Stimulated activated naive CD8-positive, alpha-beta T cell treated with anti-CD3 and anti-CD28 coated beads, Interleukin-15, amount 100 ng/mL, for 72 hours (primary cell): ENCODE measurements at regions not wholly inside any gene's neighbourhood (a gene's known extent, or its start where the extent isn't known, plus 50 kb on each side); places are given as distances from the start of the nearest gene placed in this dataset.
"Not testable (repeated sequence)": the region's sequence is repeated elsewhere in the genome, so short reads cannot be mapped to it uniquely, and the experiment has no call there.

ENCODE experiments used
- ATAC-seq: fragments of 150-1000 bp; cut with Tn5 transposase; 2 replicates; pipeline ENCODE4 v1.10.0; 2021; ENCODE audit warnings: mild to moderate bottlenecking, moderate library complexity
- DNase-seq, 2 donors: peaks; one replicate each; pipeline ENCODE4 v3.0.0; 2021 to 2022
- H3K27ac Mint-ChIP-seq, 2 donors: one replicate each; pipeline ENCODE4 v1.8.0; 2022; ENCODE audit warnings: mild to moderate bottlenecking in 2 of 2, mixed read lengths in 2 of 2, moderate library complexity in 2 of 2
- H3K27me3 Mint-ChIP-seq: one replicate; pipeline ENCODE4 v1.8.0; 2022; ENCODE audit warnings: mixed read lengths
- H3K4me1 Mint-ChIP-seq: one replicate; pipeline ENCODE4 v1.8.0; 2022; ENCODE audit warnings: mild to moderate bottlenecking, mixed read lengths
- H3K4me3 Mint-ChIP-seq, 2 donors: one replicate each; pipeline ENCODE4 v1.8.0; 2022; ENCODE audit warnings: mild to moderate bottlenecking in 2 of 2, mixed read lengths in 2 of 2, moderate library complexity in 1 of 2
- H3K9me3 Mint-ChIP-seq, 2 donors: one replicate each; pipeline ENCODE4 v1.8.0; 2022; ENCODE audit warnings: mixed read lengths in 2 of 2

- Mint-ChIP-seq H3K9me3 (no peaks in the 10 kb centered on the region), H3K27ac (no peak overlapping the region), H3K27me3 (peaks cover 6% of the 10 kb centered on the region), H3K4me3 (no peak overlapping the region), H3K4me1 (no peaks in the 10 kb centered on the region)
- ATAC-seq: no peak
- no peak for DNase-seq
Observed at GRCh38 chr5:174545926-174546325, 178.5 kb upstream of the MSX2 start.

DNA sequence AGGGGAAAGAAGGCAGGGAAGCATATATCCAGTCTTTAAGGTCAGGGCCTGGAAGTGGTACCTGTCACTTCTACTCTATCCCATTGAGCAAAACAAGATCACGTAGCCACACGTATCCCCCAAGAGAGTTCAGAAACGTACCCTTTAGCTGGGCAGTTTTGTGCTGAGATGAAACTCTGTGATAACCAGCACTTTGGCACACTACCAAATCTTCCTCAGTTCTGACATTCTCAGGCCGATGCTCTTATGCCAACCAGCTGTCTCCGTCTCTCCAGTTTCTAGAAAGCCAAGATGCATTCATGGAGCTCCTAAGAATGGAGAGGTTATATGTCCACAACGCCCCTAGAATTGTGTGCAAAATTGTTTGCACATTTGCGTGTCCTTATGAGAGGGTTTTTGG, 176.6 kb upstream of the MSX2 start:
- Mint-ChIP-seq H3K27me3 (peaks cover 7% of the 10 kb centered on the region), H3K4me3 (no peak overlapping the region), H3K4me1 (no peaks in the 10 kb centered on the region), H3K9me3 (no peaks in the 10 kb centered on the region), H3K27ac (no peak overlapping the region)
- DNase-seq (no peak), ATAC-seq (no peak)

DNA sequence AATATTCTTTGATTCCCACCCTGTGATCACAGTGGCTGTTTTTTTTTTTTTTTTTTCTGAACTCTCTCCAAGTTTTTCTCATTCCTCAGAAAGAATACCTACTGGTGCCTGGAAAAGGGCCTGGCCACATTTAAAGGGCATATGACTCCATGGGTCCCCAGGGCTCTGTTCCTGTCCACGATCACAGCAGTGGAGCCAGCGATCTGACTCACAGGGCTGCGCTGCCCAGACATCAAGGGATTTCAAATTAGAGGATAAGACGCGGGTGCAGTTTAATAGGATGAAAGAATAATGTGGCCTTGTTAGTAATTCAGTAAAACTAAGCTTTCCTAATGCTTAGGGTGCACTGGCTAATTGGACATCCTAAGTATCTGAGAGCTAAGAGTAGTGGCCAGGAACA, 175.1 kb upstream of the MSX2 start:
- no peak overlapping the region for H3K4me3 Mint-ChIP-seq
- H3K4me1 Mint-ChIP-seq: no peaks in the 10 kb centered on the region
- H3K27me3 Mint-ChIP-seq: peaks cover 7% of the 10 kb centered on the region
- H3K9me3 Mint-ChIP-seq: no peaks in the 10 kb centered on the region
- ATAC-seq (no peak), DNase-seq (no peak)
- H3K27ac Mint-ChIP-seq: no peak overlapping the region

GRCh38 chr5:174550026-174550425, 174.4 kb upstream of the MSX2 start:
- Mint-ChIP-seq H3K27me3 (peaks cover 7% of the 10 kb centered on the region), H3K4me1 (no peaks in the 10 kb centered on the region), H3K4me3 (no peak overlapping the region), H3K27ac (no peak overlapping the region), H3K9me3 (no peaks in the 10 kb centered on the region)
- ATAC-seq: no peak
- no peak for DNase-seq

GRCh38 chr5:174552428-174552827, 172.0 kb upstream of the MSX2 start:
- no peaks in the 10 kb centered on the region for H3K4me1 Mint-ChIP-seq
- peaks cover 9 to 11% of the 10 kb centered on the region in 2 donors for H3K9me3 Mint-ChIP-seq
- ATAC-seq: no peak
- no peak for DNase-seq
- H3K4me3 Mint-ChIP-seq: no peak overlapping the region
- no peak overlapping the region for H3K27ac Mint-ChIP-seq
- peaks cover 7% of the 10 kb centered on the region for H3K27me3 Mint-ChIP-seq

- Mint-ChIP-seq H3K9me3 (peaks cover 9 to 11% of the 10 kb centered on the region in 2 donors), H3K27me3 (peaks cover 7% of the 10 kb centered on the region)
- ATAC-seq: no peak
Observed at GRCh38 chr5:174553556-174553955, 170.8 kb upstream of the MSX2 start.

GRCh38 chr5:174555726-174556125, 168.7 kb upstream of the MSX2 start:
- Mint-ChIP-seq H3K27ac (no peak overlapping the region), H3K9me3 (peaks cover 9 to 11% of the 10 kb centered on the region in 2 donors), H3K4me1 (no peaks in the 10 kb centered on the region), H3K4me3 (no peak overlapping the region), H3K27me3 (peaks cover 8% of the 10 kb centered on the region)
- no peak for ATAC-seq
- DNase-seq: no peak

More at GRCh38 chr5:174553556-174553955, 170.8 kb upstream of the MSX2 start:
- Mint-ChIP-seq H3K4me1 (no peaks in the 10 kb centered on the region), H3K4me3 (no peak overlapping the region), H3K27ac (no peak overlapping the region)
- DNase-seq: no peak

- DNase-seq (no peak), ATAC-seq (no peak)
- Mint-ChIP-seq H3K4me3 (no peak overlapping the region), H3K27me3 (peaks cover 12% of the 10 kb centered on the region), H3K4me1 (no peaks in the 10 kb centered on the region), H3K9me3 (peaks cover 9 to 11% of the 10 kb centered on the region in 2 donors), H3K27ac (no peak overlapping the region)
Observed at GRCh38 chr5:174556756-174557155, 167.6 kb upstream of the MSX2 start.

DNA sequence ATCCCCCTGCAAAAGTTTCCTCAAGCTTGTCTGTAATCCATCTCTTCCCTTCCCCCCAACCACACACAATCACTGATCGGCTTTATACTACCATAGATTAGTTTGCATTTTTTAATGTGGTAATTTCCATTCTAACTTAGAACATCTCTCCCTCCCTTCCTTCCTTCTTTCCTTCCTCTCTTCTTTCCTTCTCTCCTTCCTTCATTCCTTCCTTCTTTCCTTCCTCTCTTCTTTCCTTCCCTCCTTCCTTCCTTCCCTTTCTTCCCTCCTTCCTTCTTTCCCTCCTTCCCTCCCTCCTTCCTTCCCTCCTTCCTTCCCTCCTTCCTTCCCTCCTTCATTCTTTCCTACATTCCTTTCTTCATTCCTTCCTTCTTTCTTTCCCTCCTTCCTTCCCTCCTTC, 166.2 kb upstream of the MSX2 start:
- H3K27me3 Mint-ChIP-seq: peaks cover 19% of the 10 kb centered on the region
- no peak overlapping the region for H3K27ac Mint-ChIP-seq
- peaks cover 9 to 11% of the 10 kb centered on the region in 2 donors for H3K9me3 Mint-ChIP-seq
- DNase-seq (no peak), ATAC-seq (no peak)
- H3K4me1 Mint-ChIP-seq: no peaks in the 10 kb centered on the region
- no peak overlapping the region for H3K4me3 Mint-ChIP-seq

GRCh38 chr5:174559141-174559540, 165.2 kb upstream of the MSX2 start:
- Mint-ChIP-seq H3K4me1 (no peaks in the 10 kb centered on the region), H3K4me3 (no peak overlapping the region), H3K9me3 (peaks cover 9 to 11% of the 10 kb centered on the region in 2 donors), H3K27ac (no peak overlapping the region), H3K27me3 (peaks cover 19% of the 10 kb centered on the region)
- ATAC-seq (no peak), DNase-seq (no peak)

DNA sequence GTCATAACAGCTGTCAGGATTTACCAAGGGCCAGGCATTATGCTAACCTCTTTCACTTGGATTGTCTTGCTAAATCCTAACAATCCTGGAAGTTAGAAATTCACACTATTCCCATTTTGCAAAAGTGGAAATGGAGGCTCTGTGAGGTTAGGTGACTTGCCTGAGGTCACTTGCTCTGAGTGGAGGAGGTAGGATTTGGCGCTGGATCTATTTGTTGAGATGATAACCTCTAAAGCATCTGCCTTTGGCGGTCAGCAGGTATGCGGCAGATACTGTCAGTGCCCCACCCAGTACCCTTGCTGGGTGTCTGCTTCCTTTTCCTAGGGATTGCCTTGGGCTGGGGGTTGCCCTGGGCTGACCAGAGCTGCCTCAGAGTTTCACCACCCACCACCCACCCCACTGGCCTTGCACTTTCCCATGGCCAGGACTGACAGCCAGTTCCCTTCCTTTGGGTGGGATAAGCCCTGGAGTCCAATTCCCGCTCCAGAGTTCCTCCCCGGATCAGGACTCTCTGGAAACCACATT, 164.8 kb upstream of the MSX2 start:
- no peak for DNase-seq
- Mint-ChIP-seq H3K27ac (no peak overlapping the region), H3K9me3 (peaks cover 9 to 11% of the 10 kb centered on the region in 2 donors), H3K27me3 (peaks cover 19% of the 10 kb centered on the region), H3K4me3 (no peak overlapping the region), H3K4me1 (no peaks in the 10 kb centered on the region)
- no peak for ATAC-seq

- H3K9me3 Mint-ChIP-seq: peaks cover 5 to 7% of the 10 kb centered on the region in 2 donors
- no peak for ATAC-seq
- H3K4me1 Mint-ChIP-seq: no peaks in the 10 kb centered on the region
- no peak overlapping the region for H3K4me3 Mint-ChIP-seq
- no peak overlapping the region for H3K27ac Mint-ChIP-seq
- DNase-seq: no peak
- peaks cover 19% of the 10 kb centered on the region for H3K27me3 Mint-ChIP-seq
Observed at GRCh38 chr5:174560861-174561260, 163.5 kb upstream of the MSX2 start.

- ATAC-seq, H3K27ac Mint-ChIP-seq, DNase-seq, H3K4me3 Mint-ChIP-seq, H3K4me1 Mint-ChIP-seq, H3K9me3 Mint-ChIP-seq: not testable (repeated sequence)
- H3K27me3 Mint-ChIP-seq: peaks cover 19% of the 10 kb centered on the region
Observed at GRCh38 chr5:174563040-174563439, 161.3 kb upstream of the MSX2 start.

DNA sequence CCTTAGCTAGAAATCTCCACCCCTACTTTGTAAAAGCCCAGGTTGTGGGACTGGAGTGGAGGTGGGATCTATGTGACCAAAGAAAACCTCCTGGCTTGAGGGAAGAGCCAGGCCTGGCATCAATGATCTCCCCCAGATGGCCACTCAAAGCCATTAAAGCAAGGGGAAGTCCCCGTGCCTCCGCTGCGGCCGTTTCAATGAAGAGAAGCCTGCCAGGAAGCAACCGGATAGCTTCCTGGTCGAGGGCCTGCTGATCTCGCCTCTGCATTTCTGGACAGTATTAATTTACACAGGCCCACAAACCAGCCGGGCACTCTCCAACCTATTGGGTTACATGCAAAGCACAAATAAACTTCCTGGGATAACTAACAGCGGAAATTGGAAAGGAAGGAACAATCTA, 160.5 kb upstream of the MSX2 start:
- Mint-ChIP-seq H3K4me1 (no peaks in the 10 kb centered on the region), H3K27ac (no peak overlapping the region)
- ATAC-seq: no peak

GRCh38 chr5:174567506-174568141, 156.8 kb upstream of the MSX2 start:
- Mint-ChIP-seq H3K4me3 (no peak overlapping the region), H3K27me3 (peaks cover 9% of the 10 kb centered on the region), H3K27ac (no peak overlapping the region), H3K4me1 (no peaks in the 10 kb centered on the region), H3K9me3 (peaks cover 0 to 19% of the 10 kb centered on the region in 2 donors)
- ATAC-seq (no peak), DNase-seq (no peak)

More for the DNA sequence above, 160.5 kb upstream of the MSX2 start:
- Mint-ChIP-seq H3K9me3 (peaks cover 0 to under 1% of the 10 kb centered on the region in 2 donors), H3K27me3 (peaks cover 19% of the 10 kb centered on the region), H3K4me3 (no peak overlapping the region)
- no peak for DNase-seq

GRCh38 chr5:174570662-174571061, 153.7 kb upstream of the MSX2 start:
- Mint-ChIP-seq H3K4me1 (no peaks in the 10 kb centered on the region), H3K9me3 (peaks cover 0 to 19% of the 10 kb centered on the region in 2 donors), H3K27ac (peak overlapping the region in 1 of 2 donors; percentile 75), H3K27me3 (peaks cover 17% of the 10 kb centered on the region), H3K4me3 (no peak overlapping the region)
- ATAC-seq (no peak), DNase-seq (no peak)
